BE2C (cell line): ENCODE measurements at regions not wholly inside any gene's neighbourhood (a gene's known extent, or its start where the extent isn't known, plus 50 kb on each side); places are given as distances from the start of the nearest gene placed in this dataset.

Source experiments
- DNase-seq: peaks from one replicate; pipeline ENCODE4 v3.0.0-alpha.2; 2020
- H3K27me3 ChIP-seq: fragments of 250-450 bp; sonication (Bioruptor Pico); 2 replicates; pipeline ENCODE4 v1.5.1; 2020; ENCODE audit warnings: mild to moderate bottlenecking
- H3K36me3 ChIP-seq: fragments of 250-450 bp; sonication (Bioruptor Pico); 2 replicates; pipeline ENCODE4 v1.5.1; 2020; ENCODE audit warnings: mild to moderate bottlenecking
- H3K4me1 ChIP-seq: fragments of 250-450 bp; sonication (Bioruptor Pico); 2 replicates; pipeline ENCODE4 v1.5.1; 2020
- H3K4me3 ChIP-seq: 2 replicates; pipeline ENCODE4 v1.5.1; 2011; ENCODE audit warnings: low read depth, low read length
- H3K9me3 ChIP-seq: fragments of 250-450 bp; sonication (Bioruptor Pico); 2 replicates; pipeline ENCODE4 v1.5.1; 2020
- CTCF ChIP-seq: IDR thresholded peaks from 2 replicates; pipeline ENCODE4 v1.5.1; 2012; ENCODE audit warnings: mild to moderate bottlenecking, low read depth, low read length

GRCh38 chr7:84393786-84394185, 199.2 kb upstream of the SEMA3A start:
- no peak for DNase-seq

GRCh38 chr7:84390845-84391244, 196.3 kb upstream of the SEMA3A start:
- no peaks in the 10 kb centered on the region for H3K27me3 ChIP-seq
- no peak overlapping the region for H3K4me3 ChIP-seq
- no peak for TF ChIP-seq CTCF
- H3K36me3 ChIP-seq = no peaks in the 10 kb centered on the region
- no peaks in the 10 kb centered on the region for H3K9me3 ChIP-seq
- no peak for DNase-seq
- H3K4me1 ChIP-seq = no peaks in the 10 kb centered on the region

More at GRCh38 chr7:84393786-84394185, 199.2 kb upstream of the SEMA3A start:
- TF ChIP-seq CTCF = no peak
- no peaks in the 10 kb centered on the region for H3K36me3 ChIP-seq
- no peaks in the 10 kb centered on the region for H3K4me1 ChIP-seq
- no peaks in the 10 kb centered on the region for H3K27me3 ChIP-seq
- H3K4me3 ChIP-seq = no peak overlapping the region
- H3K9me3 ChIP-seq = no peaks in the 10 kb centered on the region

GRCh38 chr7:84389242-84389641, 194.7 kb upstream of the SEMA3A start:
- TF ChIP-seq CTCF = no peak
- Histone ChIP-seq H3K4me3 (no peak overlapping the region), H3K27me3 (no peaks in the 10 kb centered on the region), H3K4me1 (no peaks in the 10 kb centered on the region), H3K9me3 (no peaks in the 10 kb centered on the region), H3K36me3 (no peaks in the 10 kb centered on the region)
- no peak for DNase-seq

GRCh38 chr7:84387595-84387994, 193.0 kb upstream of the SEMA3A start:
- DNase-seq = no peak
- Histone ChIP-seq H3K27me3 (no peaks in the 10 kb centered on the region), H3K9me3 (no peaks in the 10 kb centered on the region), H3K4me1 (no peaks in the 10 kb centered on the region), H3K36me3 (no peaks in the 10 kb centered on the region), H3K4me3 (no peak overlapping the region)
- TF ChIP-seq CTCF = no peak

GRCh38 chr7:84384417-84384816, 189.8 kb upstream of the SEMA3A start:
- Histone ChIP-seq H3K4me1 (no peaks in the 10 kb centered on the region), H3K4me3 (no peak overlapping the region), H3K36me3 (no peaks in the 10 kb centered on the region), H3K27me3 (no peaks in the 10 kb centered on the region), H3K9me3 (no peaks in the 10 kb centered on the region)
- TF ChIP-seq CTCF = no peak
- DNase-seq = no peak

- H3K27me3 ChIP-seq = no peaks in the 10 kb centered on the region
- H3K4me3 ChIP-seq = no peak overlapping the region
- no peaks in the 10 kb centered on the region for H3K36me3 ChIP-seq
- no peaks in the 10 kb centered on the region for H3K9me3 ChIP-seq
- DNase-seq = no peak
- no peaks in the 10 kb centered on the region for H3K4me1 ChIP-seq
- no peak for TF ChIP-seq CTCF
Observed at GRCh38 chr7:84379446-84379845, 184.9 kb upstream of the SEMA3A start.
